Lower leg skin (tissue), 3 donors: ENCODE measurements at regions not wholly inside any gene's neighbourhood (a gene's known extent, or its start where the extent isn't known, plus 50 kb on each side); places are given as distances from the start of the nearest gene placed in this dataset.

Source experiments
- CTCF ChIP-seq, 3 donors: fragments of 450-650 bp; IDR thresholded peaks; one replicate each; pipeline ENCODE4 v1.5.1; 2016; ENCODE audit warnings: antibody characterized with exemption in 3 of 3, mild to moderate bottlenecking in 3 of 3, moderate library complexity in 2 of 3
- POLR2A ChIP-seq, 2 donors: fragments of 450-650 bp; IDR thresholded peaks; one replicate each; pipeline ENCODE4 v1.6.1; 2016 to 2017; ENCODE audit warnings: antibody characterized with exemption in 2 of 2, mild to moderate bottlenecking in 1 of 2, moderate library complexity in 1 of 2

- TF ChIP-seq CTCF (IDR thresholded peaks at IDR 0.05) = no peak
- TF ChIP-seq POLR2A (IDR thresholded peaks at IDR 0.05) = no peak
Measured at GRCh38 chr2:80968450-80968849, 663.9 kb upstream of the LRRTM1 start.
